ENCODE measurements at regions not wholly inside any gene's neighbourhood (a gene's known extent, or its start where the extent isn't known, plus 50 kb on each side); places are given as distances from the start of the nearest gene placed in this dataset.

DNA sequence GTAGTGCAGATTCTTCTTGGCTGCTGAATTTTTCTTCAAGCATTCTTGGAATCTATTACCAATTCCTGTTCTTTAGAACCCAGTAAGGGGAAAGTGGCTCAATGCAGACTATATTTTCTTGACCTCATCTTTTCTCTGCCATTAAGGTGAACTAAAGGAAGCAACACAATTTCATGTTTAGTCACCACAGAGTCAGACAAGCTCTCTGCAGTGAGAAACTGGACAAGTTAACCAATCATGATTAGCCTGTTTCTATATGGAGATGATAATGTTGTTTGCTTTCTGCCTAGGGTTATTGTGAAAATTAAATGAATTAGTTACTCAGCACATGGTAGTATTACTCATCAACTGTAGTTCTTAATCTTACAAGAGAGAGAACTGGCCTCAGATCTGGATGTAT is 1075.1 kb downstream of the AGBL1 start:
- TF ChIP-seq, protein P1, sequence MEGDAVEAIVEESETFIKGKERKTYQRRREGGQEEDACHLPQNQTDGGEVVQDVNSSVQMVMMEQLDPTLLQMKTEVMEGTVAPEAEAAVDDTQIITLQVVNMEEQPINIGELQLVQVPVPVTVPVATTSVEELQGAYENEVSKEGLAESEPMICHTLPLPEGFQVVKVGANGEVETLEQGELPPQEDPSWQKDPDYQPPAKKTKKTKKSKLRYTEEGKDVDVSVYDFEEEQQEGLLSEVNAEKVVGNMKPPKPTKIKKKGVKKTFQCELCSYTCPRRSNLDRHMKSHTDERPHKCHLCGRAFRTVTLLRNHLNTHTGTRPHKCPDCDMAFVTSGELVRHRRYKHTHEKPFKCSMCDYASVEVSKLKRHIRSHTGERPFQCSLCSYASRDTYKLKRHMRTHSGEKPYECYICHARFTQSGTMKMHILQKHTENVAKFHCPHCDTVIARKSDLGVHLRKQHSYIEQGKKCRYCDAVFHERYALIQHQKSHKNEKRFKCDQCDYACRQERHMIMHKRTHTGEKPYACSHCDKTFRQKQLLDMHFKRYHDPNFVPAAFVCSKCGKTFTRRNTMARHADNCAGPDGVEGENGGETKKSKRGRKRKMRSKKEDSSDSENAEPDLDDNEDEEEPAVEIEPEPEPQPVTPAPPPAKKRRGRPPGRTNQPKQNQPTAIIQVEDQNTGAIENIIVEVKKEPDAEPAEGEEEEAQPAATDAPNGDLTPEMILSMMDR (IDR thresholded peaks at IDR 0.05), result no peak
- no peak for TF ChIP-seq POLR2A (IDR thresholded peaks at IDR 0.05)
